ENCODE measurements at regions not wholly inside any gene's neighbourhood (a gene's known extent, or its start where the extent isn't known, plus 50 kb on each side); places are given as distances from the start of the nearest gene placed in this dataset.

GRCh38 chr7:156282816-156283215 lies 357.8 kb upstream of the RNF32 start:
- TF ChIP-seq POLR2A (IDR thresholded peaks at IDR 0.05) (no peak), POLR2AphosphoS5 (IDR thresholded peaks at IDR 0.05) (no peak)

Measured in breast epithelium (tissue), 3 donors.